ENCODE measurements at regions not wholly inside any gene's neighbourhood (a gene's known extent, or its start where the extent isn't known, plus 50 kb on each side); places are given as distances from the start of the nearest gene placed in this dataset.
A peak's percentile ranks its signal among the peaks of the same experiment; 100 is the strongest.

GRCh38 chr11:112728288-112728687 lies 232.9 kb upstream of the NCAM1 start:
- DNase-seq = no peak
- no peaks in the 10 kb centered on the region for H3K4me1 ChIP-seq (ENCODE audit: control extremely low read depth in 1 of 4, control insufficient read depth in 4 of 4, insufficient read depth in 4 of 4, low read length in 3 of 4)
- no peak overlapping the region for H3K27ac ChIP-seq (ENCODE audit: insufficient read depth in 1 of 2, low read depth in 1 of 2, low read length in 2 of 2, poor library complexity in 1 of 2, severe bottlenecking in 2 of 2)
- WGBS (ENCODE audit: insufficient coverage) = 100% methylated on average over 2 of the region's 2 CpGs
- ChIA-PET POLR2A (no interaction called here), CTCF (no interaction called here)
- no peak overlapping the region for H3K4me3 ChIP-seq (ENCODE audit: control insufficient read depth in 1 of 7, extremely low read depth in 1 of 7, insufficient read depth in 4 of 7, low read depth in 2 of 7, low read length in 6 of 7)
- peaks cover 0 to 12% (median 0%) of the 10 kb centered on the region in 5 experiments for H3K27me3 ChIP-seq (replicated peaks in 2 of 5; ENCODE audit: control insufficient read depth in 4 of 5, insufficient read depth in 5 of 5, low read length in 4 of 5)
- peaks cover 0 to 2% (median 0%) of the 10 kb centered on the region in 5 experiments for H3K9me3 ChIP-seq (ENCODE audit: control extremely low read depth in 1 of 5, control insufficient read depth in 4 of 5, insufficient read depth in 2 of 5, low read depth in 1 of 5, low read length in 4 of 5)
- H3K36me3 ChIP-seq (ENCODE audit: control insufficient read depth in 4 of 4, insufficient read depth in 4 of 4, low read length in 3 of 4) = no peaks in the 10 kb centered on the region

GRCh38 chr11:112728716-112729115 lies 232.5 kb upstream of the NCAM1 start:
- Histone ChIP-seq H3K9me3 (ENCODE audit: control extremely low read depth in 1 of 5, control insufficient read depth in 4 of 5, insufficient read depth in 2 of 5, low read depth in 1 of 5, low read length in 4 of 5) (peaks cover 0 to 3% (median 0%) of the 10 kb centered on the region in 5 experiments), H3K27ac (ENCODE audit: insufficient read depth in 1 of 2, low read depth in 1 of 2, low read length in 2 of 2, poor library complexity in 1 of 2, severe bottlenecking in 2 of 2) (no peak overlapping the region), H3K4me3 (ENCODE audit: control insufficient read depth in 1 of 7, extremely low read depth in 1 of 7, insufficient read depth in 4 of 7, low read depth in 2 of 7, low read length in 6 of 7) (no peak overlapping the region), H3K27me3 (replicated peaks in 2 of 5; ENCODE audit: control insufficient read depth in 4 of 5, insufficient read depth in 5 of 5, low read length in 4 of 5) (peaks cover 0 to 12% (median 0%) of the 10 kb centered on the region in 5 experiments), H3K4me1 (ENCODE audit: control extremely low read depth in 1 of 4, control insufficient read depth in 4 of 4, insufficient read depth in 4 of 4, low read length in 3 of 4) (no peaks in the 10 kb centered on the region), H3K36me3 (ENCODE audit: control insufficient read depth in 4 of 4, insufficient read depth in 4 of 4, low read length in 3 of 4) (no peaks in the 10 kb centered on the region)
- CTCF ChIA-PET = no interaction called here
- no peak for DNase-seq
- POLR2A ChIA-PET = no interaction called here
- WGBS (ENCODE audit: insufficient coverage) = 96% methylated on average over 3 of the region's 4 CpGs

GRCh38 chr11:112730591-112730990 lies 230.6 kb upstream of the NCAM1 start:
- no peak for DNase-seq
- WGBS (ENCODE audit: insufficient coverage) = 79% methylated on average over 4 of the region's 5 CpGs
- ChIA-PET CTCF (no interaction called here), POLR2A (no interaction called here)
- Histone ChIP-seq H3K4me3 (ENCODE audit: control insufficient read depth in 1 of 7, extremely low read depth in 1 of 7, insufficient read depth in 4 of 7, low read depth in 2 of 7, low read length in 6 of 7) (no peak overlapping the region), H3K27me3 (replicated peaks in 2 of 5; ENCODE audit: control insufficient read depth in 4 of 5, insufficient read depth in 5 of 5, low read length in 4 of 5) (peaks cover 0 to 12% (median 0%) of the 10 kb centered on the region in 5 experiments), H3K27ac (ENCODE audit: insufficient read depth in 1 of 2, low read depth in 1 of 2, low read length in 2 of 2, poor library complexity in 1 of 2, severe bottlenecking in 2 of 2) (no peak overlapping the region), H3K9me3 (ENCODE audit: control extremely low read depth in 1 of 5, control insufficient read depth in 4 of 5, insufficient read depth in 2 of 5, low read depth in 1 of 5, low read length in 4 of 5) (peaks cover 0 to 3% (median 0%) of the 10 kb centered on the region in 5 experiments), H3K4me1 (ENCODE audit: control extremely low read depth in 1 of 4, control insufficient read depth in 4 of 4, insufficient read depth in 4 of 4, low read length in 3 of 4) (no peaks in the 10 kb centered on the region), H3K36me3 (ENCODE audit: control insufficient read depth in 4 of 4, insufficient read depth in 4 of 4, low read length in 3 of 4) (no peaks in the 10 kb centered on the region)

- Histone ChIP-seq H3K27me3 (replicated peaks in 2 of 5; ENCODE audit: control insufficient read depth in 4 of 5, insufficient read depth in 5 of 5, low read length in 4 of 5) (peaks cover 0 to 12% (median 0%) of the 10 kb centered on the region in 5 experiments), H3K9me3 (ENCODE audit: control extremely low read depth in 1 of 5, control insufficient read depth in 4 of 5, insufficient read depth in 2 of 5, low read depth in 1 of 5, low read length in 4 of 5) (peaks cover 0 to 3% (median 0%) of the 10 kb centered on the region in 5 experiments), H3K36me3 (ENCODE audit: control insufficient read depth in 4 of 4, insufficient read depth in 4 of 4, low read length in 3 of 4) (no peaks in the 10 kb centered on the region), H3K4me3 (ENCODE audit: control insufficient read depth in 1 of 7, extremely low read depth in 1 of 7, insufficient read depth in 4 of 7, low read depth in 2 of 7, low read length in 6 of 7) (no peak overlapping the region), H3K27ac (ENCODE audit: insufficient read depth in 1 of 2, low read depth in 1 of 2, low read length in 2 of 2, poor library complexity in 1 of 2, severe bottlenecking in 2 of 2) (no peak overlapping the region), H3K4me1 (ENCODE audit: control extremely low read depth in 1 of 4, control insufficient read depth in 4 of 4, insufficient read depth in 4 of 4, low read length in 3 of 4) (no peaks in the 10 kb centered on the region)
- ChIA-PET CTCF (no interaction called here), POLR2A (no interaction called here)
- no CpG with 5 or more reads among the region's 2 CpGs for WGBS (ENCODE audit: insufficient coverage)
- no peak for DNase-seq
These were observed 229.7 kb upstream of the NCAM1 start for GRCh38 chr11:112731538-112731937.

- ChIA-PET CTCF (no interaction called here), POLR2A (no interaction called here)
- Histone ChIP-seq H3K4me1 (ENCODE audit: control extremely low read depth in 1 of 4, control insufficient read depth in 4 of 4, insufficient read depth in 4 of 4, low read length in 3 of 4) (no peaks in the 10 kb centered on the region), H3K36me3 (ENCODE audit: control insufficient read depth in 4 of 4, insufficient read depth in 4 of 4, low read length in 3 of 4) (no peaks in the 10 kb centered on the region), H3K4me3 (ENCODE audit: control insufficient read depth in 1 of 7, extremely low read depth in 1 of 7, insufficient read depth in 4 of 7, low read depth in 2 of 7, low read length in 6 of 7) (no peak overlapping the region), H3K9me3 (ENCODE audit: control extremely low read depth in 1 of 5, control insufficient read depth in 4 of 5, insufficient read depth in 2 of 5, low read depth in 1 of 5, low read length in 4 of 5) (peaks cover 0 to 3% (median 0%) of the 10 kb centered on the region in 5 experiments), H3K27ac (ENCODE audit: insufficient read depth in 1 of 2, low read depth in 1 of 2, low read length in 2 of 2, poor library complexity in 1 of 2, severe bottlenecking in 2 of 2) (no peak overlapping the region), H3K27me3 (replicated peaks in 2 of 5; ENCODE audit: control insufficient read depth in 4 of 5, insufficient read depth in 5 of 5, low read length in 4 of 5) (peaks cover 0 to 8% (median 0%) of the 10 kb centered on the region in 5 experiments)
- DNase-seq = no peak
- 83% methylated on average over 4 of the region's 4 CpGs for WGBS (ENCODE audit: insufficient coverage)
These were observed 229.2 kb upstream of the NCAM1 start for GRCh38 chr11:112732031-112732430.

- POLR2A ChIA-PET = no interaction called here
- Histone ChIP-seq H3K36me3 (ENCODE audit: control insufficient read depth in 4 of 4, insufficient read depth in 4 of 4, low read length in 3 of 4) (no peaks in the 10 kb centered on the region), H3K27me3 (replicated peaks in 2 of 5; ENCODE audit: control insufficient read depth in 4 of 5, insufficient read depth in 5 of 5, low read length in 4 of 5) (peaks cover 0 to 4% (median 0%) of the 10 kb centered on the region in 5 experiments), H3K9me3 (ENCODE audit: control extremely low read depth in 1 of 5, control insufficient read depth in 4 of 5, insufficient read depth in 2 of 5, low read depth in 1 of 5, low read length in 4 of 5) (peaks cover 0 to 3% (median 0%) of the 10 kb centered on the region in 5 experiments), H3K4me3 (ENCODE audit: control insufficient read depth in 1 of 7, extremely low read depth in 1 of 7, insufficient read depth in 4 of 7, low read depth in 2 of 7, low read length in 6 of 7) (no peak overlapping the region), H3K27ac (ENCODE audit: insufficient read depth in 1 of 2, low read depth in 1 of 2, low read length in 2 of 2, poor library complexity in 1 of 2, severe bottlenecking in 2 of 2) (no peak overlapping the region), H3K4me1 (ENCODE audit: control extremely low read depth in 1 of 4, control insufficient read depth in 4 of 4, insufficient read depth in 4 of 4, low read length in 3 of 4) (no peaks in the 10 kb centered on the region)
- DNase-seq = peak in 2 of 3 donors; percentile 6
- 7% methylated on average over 3 of the region's 3 CpGs for WGBS (ENCODE audit: insufficient coverage)
- CTCF ChIA-PET = no interaction called here
These were observed 227.0 kb upstream of the NCAM1 start for GRCh38 chr11:112734207-112734606.

GRCh38 chr11:112735470-112735869 lies 225.8 kb upstream of the NCAM1 start:
- no peaks in the 10 kb centered on the region for H3K4me1 ChIP-seq (ENCODE audit: control extremely low read depth in 1 of 4, control insufficient read depth in 4 of 4, insufficient read depth in 4 of 4, low read length in 3 of 4)
- H3K36me3 ChIP-seq (ENCODE audit: control insufficient read depth in 4 of 4, insufficient read depth in 4 of 4, low read length in 3 of 4) = no peaks in the 10 kb centered on the region
- ChIA-PET POLR2A (no interaction called here), CTCF (no interaction called here)
- H3K9me3 ChIP-seq (ENCODE audit: control extremely low read depth in 1 of 5, control insufficient read depth in 4 of 5, insufficient read depth in 2 of 5, low read depth in 1 of 5, low read length in 4 of 5) = peaks cover 0 to 3% (median 0%) of the 10 kb centered on the region in 5 experiments
- WGBS (ENCODE audit: insufficient coverage) = 78% methylated on average over 1 of the region's 2 CpGs
- H3K27ac ChIP-seq (ENCODE audit: insufficient read depth in 1 of 2, low read depth in 1 of 2, low read length in 2 of 2, poor library complexity in 1 of 2, severe bottlenecking in 2 of 2) = no peak overlapping the region
- DNase-seq = no peak
- no peak overlapping the region for H3K4me3 ChIP-seq (ENCODE audit: control insufficient read depth in 1 of 7, extremely low read depth in 1 of 7, insufficient read depth in 4 of 7, low read depth in 2 of 7, low read length in 6 of 7)
- H3K27me3 ChIP-seq (replicated peaks in 2 of 5; ENCODE audit: control insufficient read depth in 4 of 5, insufficient read depth in 5 of 5, low read length in 4 of 5) = peaks cover 0 to 4% (median 0%) of the 10 kb centered on the region in 5 experiments
